ENCODE measurements at regions not wholly inside any gene's neighbourhood (a gene's known extent, or its start where the extent isn't known, plus 50 kb on each side); places are given as distances from the start of the nearest gene placed in this dataset.
"Not testable (repeated sequence)": the region's sequence is repeated elsewhere in the genome, so short reads cannot be mapped to it uniquely, and the experiment has no call there.

- Histone ChIP-seq H3K9ac (ENCODE audit: low read depth, low read length) (no peak overlapping the region), H3K27me3 (ENCODE audit: control insufficient read depth, insufficient read depth, low read length) (no peaks in the 10 kb centered on the region)
These were observed 272.2 kb upstream of the B3GALT2 start for GRCh38 chr1:193458628-193459027.

GRCh38 chr1:193457676-193458075 lies 271.3 kb upstream of the B3GALT2 start:
- H3K9me3 ChIP-seq (ENCODE audit: control insufficient read depth, insufficient read depth, low read length), result no peaks in the 10 kb centered on the region
- H3K4me1 ChIP-seq (ENCODE audit: control insufficient read depth, insufficient read depth, low read length), result peaks cover 4% of the 10 kb centered on the region
- no peaks in the 10 kb centered on the region for H3K36me3 ChIP-seq (ENCODE audit: control insufficient read depth, insufficient read depth, low read length)
- no peaks in the 10 kb centered on the region for H3K27me3 ChIP-seq (ENCODE audit: control insufficient read depth, insufficient read depth, low read length)
- no peak overlapping the region for H3K4me3 ChIP-seq (ENCODE audit: low read depth, low read length)
- no peak overlapping the region for H3K9ac ChIP-seq (ENCODE audit: low read depth, low read length)

More at GRCh38 chr1:193458628-193459027, 272.2 kb upstream of the B3GALT2 start:
- Histone ChIP-seq H3K9me3 (ENCODE audit: control insufficient read depth, insufficient read depth, low read length) (no peaks in the 10 kb centered on the region), H3K4me3 (ENCODE audit: low read depth, low read length) (no peak overlapping the region), H3K4me1 (ENCODE audit: control insufficient read depth, insufficient read depth, low read length) (peaks cover 6% of the 10 kb centered on the region), H3K36me3 (ENCODE audit: control insufficient read depth, insufficient read depth, low read length) (no peaks in the 10 kb centered on the region)

- H3K27me3 ChIP-seq (ENCODE audit: control insufficient read depth, insufficient read depth, low read length), result no peaks in the 10 kb centered on the region
These were observed 270.4 kb upstream of the B3GALT2 start for GRCh38 chr1:193456811-193457280.

GRCh38 chr1:193451606-193452005 lies 265.2 kb upstream of the B3GALT2 start:
- Histone ChIP-seq H3K4me1 (ENCODE audit: control insufficient read depth, insufficient read depth, low read length) (no peaks in the 10 kb centered on the region), H3K27me3 (ENCODE audit: control insufficient read depth, insufficient read depth, low read length) (no peaks in the 10 kb centered on the region), H3K9ac (ENCODE audit: low read depth, low read length) (no peak overlapping the region), H3K36me3 (ENCODE audit: control insufficient read depth, insufficient read depth, low read length) (no peaks in the 10 kb centered on the region), H3K9me3 (ENCODE audit: control insufficient read depth, insufficient read depth, low read length) (no peaks in the 10 kb centered on the region), H3K4me3 (ENCODE audit: low read depth, low read length) (no peak overlapping the region)

More at GRCh38 chr1:193456811-193457280, 270.4 kb upstream of the B3GALT2 start:
- Histone ChIP-seq H3K4me1 (ENCODE audit: control insufficient read depth, insufficient read depth, low read length) (no peaks in the 10 kb centered on the region), H3K4me3 (ENCODE audit: low read depth, low read length) (no peak overlapping the region), H3K36me3 (ENCODE audit: control insufficient read depth, insufficient read depth, low read length) (no peaks in the 10 kb centered on the region), H3K9me3 (ENCODE audit: control insufficient read depth, insufficient read depth, low read length) (no peaks in the 10 kb centered on the region), H3K9ac (ENCODE audit: low read depth, low read length) (no peak overlapping the region)

- H3K27me3 ChIP-seq (ENCODE audit: control insufficient read depth, insufficient read depth, low read length), result no peaks in the 10 kb centered on the region
- H3K36me3 ChIP-seq (ENCODE audit: control insufficient read depth, insufficient read depth, low read length), result no peaks in the 10 kb centered on the region
- no peaks in the 10 kb centered on the region for H3K9me3 ChIP-seq (ENCODE audit: control insufficient read depth, insufficient read depth, low read length)
- no peak overlapping the region for H3K9ac ChIP-seq (ENCODE audit: low read depth, low read length)
- no peaks in the 10 kb centered on the region for H3K4me1 ChIP-seq (ENCODE audit: control insufficient read depth, insufficient read depth, low read length)
- H3K4me3 ChIP-seq (ENCODE audit: low read depth, low read length), result no peak overlapping the region
These were observed 264.6 kb upstream of the B3GALT2 start for GRCh38 chr1:193451001-193451400.

GRCh38 chr1:193448682-193449461 lies 262.5 kb upstream of the B3GALT2 start:
- Histone ChIP-seq H3K27me3 (ENCODE audit: control insufficient read depth, insufficient read depth, low read length) (no peaks in the 10 kb centered on the region), H3K4me3 (ENCODE audit: low read depth, low read length) (no peak overlapping the region), H3K4me1 (ENCODE audit: control insufficient read depth, insufficient read depth, low read length) (no peaks in the 10 kb centered on the region), H3K9me3 (ENCODE audit: control insufficient read depth, insufficient read depth, low read length) (no peaks in the 10 kb centered on the region), H3K36me3 (ENCODE audit: control insufficient read depth, insufficient read depth, low read length) (no peaks in the 10 kb centered on the region), H3K9ac (ENCODE audit: low read depth, low read length) (no peak overlapping the region)

GRCh38 chr1:193443886-193444285 lies 257.5 kb upstream of the B3GALT2 start:
- Histone ChIP-seq H3K9me3 (ENCODE audit: control insufficient read depth, insufficient read depth, low read length) (no peaks in the 10 kb centered on the region), H3K36me3 (ENCODE audit: control insufficient read depth, insufficient read depth, low read length) (no peaks in the 10 kb centered on the region), H3K9ac (ENCODE audit: low read depth, low read length) (no peak overlapping the region)

GRCh38 chr1:193438771-193439170 lies 252.4 kb upstream of the B3GALT2 start:
- no peaks in the 10 kb centered on the region for H3K36me3 ChIP-seq (ENCODE audit: control insufficient read depth, insufficient read depth, low read length)
- H3K27me3 ChIP-seq (ENCODE audit: control insufficient read depth, insufficient read depth, low read length), result no peaks in the 10 kb centered on the region
- no peak overlapping the region for H3K4me3 ChIP-seq (ENCODE audit: low read depth, low read length)
- H3K9me3 ChIP-seq (ENCODE audit: control insufficient read depth, insufficient read depth, low read length), result peaks cover 2% of the 10 kb centered on the region
- H3K9ac ChIP-seq (ENCODE audit: low read depth, low read length), result no peak overlapping the region
- H3K4me1 ChIP-seq (ENCODE audit: control insufficient read depth, insufficient read depth, low read length), result no peaks in the 10 kb centered on the region

More at GRCh38 chr1:193443886-193444285, 257.5 kb upstream of the B3GALT2 start:
- no peaks in the 10 kb centered on the region for H3K4me1 ChIP-seq (ENCODE audit: control insufficient read depth, insufficient read depth, low read length)
- H3K4me3 ChIP-seq (ENCODE audit: low read depth, low read length), result no peak overlapping the region
- H3K27me3 ChIP-seq (ENCODE audit: control insufficient read depth, insufficient read depth, low read length), result no peaks in the 10 kb centered on the region

GRCh38 chr1:193438312-193438711 lies 251.9 kb upstream of the B3GALT2 start:
- Histone ChIP-seq H3K4me3 (ENCODE audit: low read depth, low read length) (no peak overlapping the region), H3K36me3 (ENCODE audit: control insufficient read depth, insufficient read depth, low read length) (no peaks in the 10 kb centered on the region), H3K4me1 (ENCODE audit: control insufficient read depth, insufficient read depth, low read length) (no peaks in the 10 kb centered on the region), H3K9me3 (ENCODE audit: control insufficient read depth, insufficient read depth, low read length) (peaks cover 6% of the 10 kb centered on the region), H3K27me3 (ENCODE audit: control insufficient read depth, insufficient read depth, low read length) (no peaks in the 10 kb centered on the region), H3K9ac (ENCODE audit: low read depth, low read length) (no peak overlapping the region)

- peaks cover 11% of the 10 kb centered on the region for H3K9me3 ChIP-seq (ENCODE audit: control insufficient read depth, insufficient read depth, low read length)
- H3K27me3 ChIP-seq (ENCODE audit: control insufficient read depth, insufficient read depth, low read length), result no peaks in the 10 kb centered on the region
- H3K4me1 ChIP-seq (ENCODE audit: control insufficient read depth, insufficient read depth, low read length), result no peaks in the 10 kb centered on the region
- H3K4me3 ChIP-seq (ENCODE audit: low read depth, low read length), result no peak overlapping the region
- H3K36me3 ChIP-seq (ENCODE audit: control insufficient read depth, insufficient read depth, low read length), result no peaks in the 10 kb centered on the region
- no peak overlapping the region for H3K9ac ChIP-seq (ENCODE audit: low read depth, low read length)
These were observed 251.4 kb upstream of the B3GALT2 start for GRCh38 chr1:193437785-193438184.

- H3K9ac ChIP-seq (ENCODE audit: low read depth, low read length); H3K4me3 ChIP-seq (ENCODE audit: low read depth, low read length); H3K27me3 ChIP-seq (ENCODE audit: control insufficient read depth, insufficient read depth, low read length); H3K36me3 ChIP-seq (ENCODE audit: control insufficient read depth, insufficient read depth, low read length); H3K4me1 ChIP-seq (ENCODE audit: control insufficient read depth, insufficient read depth, low read length): not testable (repeated sequence)
- H3K9me3 ChIP-seq (ENCODE audit: control insufficient read depth, insufficient read depth, low read length), result peaks cover 16% of the 10 kb centered on the region
These were observed 250.9 kb upstream of the B3GALT2 start for GRCh38 chr1:193437333-193437732.

- no peaks in the 10 kb centered on the region for H3K4me1 ChIP-seq (ENCODE audit: control insufficient read depth, insufficient read depth, low read length)
- H3K9me3 ChIP-seq (ENCODE audit: control insufficient read depth, insufficient read depth, low read length), result peaks cover 19% of the 10 kb centered on the region
- H3K4me3 ChIP-seq (ENCODE audit: low read depth, low read length), result no peak overlapping the region
- no peaks in the 10 kb centered on the region for H3K36me3 ChIP-seq (ENCODE audit: control insufficient read depth, insufficient read depth, low read length)
- H3K27me3 ChIP-seq (ENCODE audit: control insufficient read depth, insufficient read depth, low read length), result no peaks in the 10 kb centered on the region
- H3K9ac ChIP-seq (ENCODE audit: low read depth, low read length), result no peak overlapping the region
These were observed 249.4 kb upstream of the B3GALT2 start for GRCh38 chr1:193435781-193436180.

Data from iPS-15b (cell line).